Aorta (tissue), 5 donors: ENCODE measurements at regions not wholly inside any gene's neighbourhood (a gene's known extent, or its start where the extent isn't known, plus 50 kb on each side); places are given as distances from the start of the nearest gene placed in this dataset.

ENCODE experiments used
- ATAC-seq: fragments of 200-7000 bp; cut with Tn5 transposase; one replicate; pipeline ENCODE4 v1.9.1; 2022; ENCODE audit warnings: moderate library complexity; ENCODE audit not compliant: low FRiP score
- DNase-seq, 2 donors: peaks; one replicate each; pipeline ENCODE4 v3.0.0-alpha.2; 2020
- H3K27ac ChIP-seq, 2 donors: one replicate each; pipeline ENCODE4 v1.5.1; 2013; ENCODE audit warnings: low read length in 2 of 2, mild to moderate bottlenecking in 2 of 2, moderate library complexity in 2 of 2, control low read depth in 1 of 2, inconsistent platforms in 1 of 2, low read depth in 1 of 2
- H3K27me3 ChIP-seq, 2 donors: one replicate each; pipeline ENCODE4 v1.6.1; 2013; ENCODE audit warnings: control low read depth in 1 of 2, low read length in 1 of 2, mild to moderate bottlenecking in 1 of 2, moderate library complexity in 1 of 2; ENCODE audit not compliant: insufficient read depth in 2 of 2, control insufficient read depth in 1 of 2
- H3K36me3 ChIP-seq, 2 donors: one replicate each; pipeline ENCODE4 v1.6.1; 2013; ENCODE audit warnings: control low read depth in 1 of 2, low read length in 1 of 2, mild to moderate bottlenecking in 1 of 2; ENCODE audit not compliant: insufficient read depth in 2 of 2, control insufficient read depth in 1 of 2
- H3K4me1 ChIP-seq, 2 donors: one replicate each; pipeline ENCODE4 v1.6.1; 2013; ENCODE audit warnings: low read length in 2 of 2, control low read depth in 1 of 2, mild to moderate bottlenecking in 1 of 2, moderate library complexity in 1 of 2; ENCODE audit not compliant: insufficient read depth in 2 of 2, control insufficient read depth in 1 of 2
- H3K4me3 ChIP-seq, 2 donors: one replicate each; pipeline ENCODE4 v1.5.1; 2013; ENCODE audit warnings: low read length in 2 of 2, control low read depth in 1 of 2, mild to moderate bottlenecking in 1 of 2
- H3K9me3 ChIP-seq: one replicate; pipeline ENCODE4 v1.6.1; 2013; ENCODE audit warnings: mild to moderate bottlenecking, low read length; ENCODE audit not compliant: control insufficient read depth
- WGBS, 2 donors: extraction: QIAGEN DNeasy Blood & Tissue Kit; methylation state at CpG; one replicate each; pipeline ENCODE4 v1.1.7; 2013; 5-methylcytosine and 5-hydroxymethylcytosine counted together
- intact Hi-C, 2 donors: fragments of 100-400 bp; cut with DNase I; formaldehyde crosslinking; loops; one replicate each; pipeline versions ENCODE4 v1.14.2 to v1.15.0; 2022
- donor health status: healthy with polysubstance abuse.
- donor health status: Bipolar disorder and iron deficiency.
- donor health status: DM: no; HTN: no; CAD: no.
- donor health status: DM: no; HTN: no; CAD: no.
- donor health status: DM: yes; HTN: yes; CAD: no.

GRCh38 chr13:83752141-83752540, 130.1 kb downstream of the SLITRK1 start:
- no peak overlapping the region for H3K27ac ChIP-seq
- ATAC-seq = no peak
- WGBS, 2 donors = 41 to 54% methylated on average over 4 of the region's 4 CpGs
- H3K36me3 ChIP-seq = no peaks in the 10 kb centered on the region
- H3K27me3 ChIP-seq = no peaks in the 10 kb centered on the region
- intact Hi-C loops = no loop called here
- no peaks in the 10 kb centered on the region for H3K4me1 ChIP-seq
- no peak overlapping the region for H3K4me3 ChIP-seq
- no peak for DNase-seq
- peaks cover 2% of the 10 kb centered on the region for H3K9me3 ChIP-seq

- Histone ChIP-seq H3K4me3 (no peak overlapping the region), H3K36me3 (no peaks in the 10 kb centered on the region), H3K27ac (no peak overlapping the region), H3K9me3 (no peaks in the 10 kb centered on the region), H3K4me1 (no peaks in the 10 kb centered on the region), H3K27me3 (no peaks in the 10 kb centered on the region)
- intact Hi-C loops = no loop called here
- DNase-seq (no peak), ATAC-seq (no peak)
These were observed 141.7 kb downstream of the SLITRK1 start for GRCh38 chr13:83740622-83741021.

GRCh38 chr13:83738407-83738806, 143.9 kb downstream of the SLITRK1 start:
- WGBS, 2 donors = 84 to 90% methylated on average over 4 of the region's 4 CpGs
- H3K27ac ChIP-seq = no peak overlapping the region
- no peaks in the 10 kb centered on the region for H3K36me3 ChIP-seq
- no peak for ATAC-seq
- H3K4me3 ChIP-seq = no peak overlapping the region
- intact Hi-C loops = no loop called here
- no peaks in the 10 kb centered on the region for H3K27me3 ChIP-seq
- no peaks in the 10 kb centered on the region for H3K9me3 ChIP-seq
- DNase-seq = no peak
- H3K4me1 ChIP-seq = no peaks in the 10 kb centered on the region

GRCh38 chr13:83733293-83733692, 149.0 kb downstream of the SLITRK1 start:
- Histone ChIP-seq H3K27me3 (no peaks in the 10 kb centered on the region), H3K4me3 (no peak overlapping the region), H3K4me1 (no peaks in the 10 kb centered on the region), H3K36me3 (no peaks in the 10 kb centered on the region), H3K9me3 (no peaks in the 10 kb centered on the region), H3K27ac (no peak overlapping the region)
- intact Hi-C loops = no loop called here
- no peak for DNase-seq
- no peak for ATAC-seq

GRCh38 chr13:83732755-83733154, 149.5 kb downstream of the SLITRK1 start:
- Histone ChIP-seq H3K27ac (no peak overlapping the region), H3K36me3 (no peaks in the 10 kb centered on the region), H3K9me3 (no peaks in the 10 kb centered on the region), H3K4me3 (no peak overlapping the region), H3K4me1 (no peaks in the 10 kb centered on the region), H3K27me3 (no peaks in the 10 kb centered on the region)
- DNase-seq (no peak), ATAC-seq (no peak)
- 41 to 42% methylated on average over 3 of the region's 3 CpGs for WGBS, 2 donors
- intact Hi-C loops = no loop called here

GRCh38 chr13:83731113-83731512, 151.2 kb downstream of the SLITRK1 start:
- ATAC-seq (no peak), DNase-seq (no peak)
- intact Hi-C loops = no loop called here
- Histone ChIP-seq H3K4me1 (no peaks in the 10 kb centered on the region), H3K9me3 (no peaks in the 10 kb centered on the region), H3K27ac (no peak overlapping the region), H3K4me3 (no peak overlapping the region), H3K36me3 (no peaks in the 10 kb centered on the region), H3K27me3 (no peaks in the 10 kb centered on the region)
- WGBS, 2 donors = 91 to 100% methylated on average over 1 of the region's 1 CpG

GRCh38 chr13:83730674-83731073, 151.6 kb downstream of the SLITRK1 start:
- Histone ChIP-seq H3K27me3 (no peaks in the 10 kb centered on the region), H3K4me1 (no peaks in the 10 kb centered on the region), H3K9me3 (no peaks in the 10 kb centered on the region), H3K4me3 (no peak overlapping the region), H3K36me3 (no peaks in the 10 kb centered on the region), H3K27ac (no peak overlapping the region)
- 93 to 94% methylated on average over 6 of the region's 6 CpGs for WGBS, 2 donors
- DNase-seq (peak in 1 of 2 donors; percentile 28), ATAC-seq (no peak)
- intact Hi-C loops = no loop called here

GRCh38 chr13:83722443-83722842, 159.8 kb downstream of the SLITRK1 start:
- no peaks in the 10 kb centered on the region for H3K36me3 ChIP-seq
- ATAC-seq (no peak), DNase-seq (no peak)
- H3K4me3 ChIP-seq = no peak overlapping the region
- intact Hi-C loops = no loop called here
- no peaks in the 10 kb centered on the region for H3K27me3 ChIP-seq
- H3K4me1 ChIP-seq = no peaks in the 10 kb centered on the region
- H3K9me3 ChIP-seq = peaks cover 2% of the 10 kb centered on the region
- H3K27ac ChIP-seq = no peak overlapping the region
- WGBS, 2 donors = 95% methylated on average over 2 of the region's 2 CpGs

- Histone ChIP-seq H3K36me3 (no peaks in the 10 kb centered on the region), H3K9me3 (no peaks in the 10 kb centered on the region), H3K27ac (no peak overlapping the region), H3K27me3 (no peaks in the 10 kb centered on the region), H3K4me3 (no peak overlapping the region), H3K4me1 (no peaks in the 10 kb centered on the region)
- intact Hi-C loops = no loop called here
- DNase-seq (no peak), ATAC-seq (no peak)
- WGBS, 2 donors = 94% methylated on average over 6 of the region's 6 CpGs
These were observed 166.2 kb downstream of the SLITRK1 start for GRCh38 chr13:83716121-83716520.
